NCI-H1048 (cell line): ENCODE measurements at regions not wholly inside any gene's neighbourhood (a gene's known extent, or its start where the extent isn't known, plus 50 kb on each side); places are given as distances from the start of the nearest gene placed in this dataset.
A peak's percentile ranks its signal among the peaks of the same experiment; 100 is the strongest.

Source experiments
- DNase-seq: peaks from one replicate; lab custom pipeline; 2025; lab: John Stamatoyannopoulos, UW

GRCh38 chr7:81529785-81530184 lies 240.1 kb downstream of the HGF start:
- no peak for DNase-seq

GRCh38 chr7:81527651-81528050 lies 242.2 kb downstream of the HGF start:
- DNase-seq = no peak

DNA sequence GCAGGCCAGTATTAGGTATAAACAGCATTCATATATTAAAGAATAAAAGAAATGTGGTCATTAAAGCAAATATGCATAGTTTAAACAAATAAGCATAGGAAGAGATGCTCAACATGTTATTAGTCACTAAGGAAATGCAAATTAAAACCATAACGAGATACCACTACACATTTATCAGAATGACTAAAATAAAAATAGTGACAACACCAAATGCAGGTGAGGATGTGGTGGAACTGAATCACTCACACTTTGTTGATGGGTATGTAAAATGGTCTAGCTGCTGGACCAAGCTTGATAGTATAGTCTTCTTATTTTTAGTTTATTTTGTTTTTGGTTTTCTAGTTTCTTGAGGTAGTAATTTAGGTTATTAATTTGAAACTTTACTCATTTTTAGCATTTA lies 242.9 kb downstream of the HGF start:
- DNase-seq = no peak

GRCh38 chr7:81525841-81526240 lies 244.0 kb downstream of the HGF start:
- no peak for DNase-seq

DNA sequence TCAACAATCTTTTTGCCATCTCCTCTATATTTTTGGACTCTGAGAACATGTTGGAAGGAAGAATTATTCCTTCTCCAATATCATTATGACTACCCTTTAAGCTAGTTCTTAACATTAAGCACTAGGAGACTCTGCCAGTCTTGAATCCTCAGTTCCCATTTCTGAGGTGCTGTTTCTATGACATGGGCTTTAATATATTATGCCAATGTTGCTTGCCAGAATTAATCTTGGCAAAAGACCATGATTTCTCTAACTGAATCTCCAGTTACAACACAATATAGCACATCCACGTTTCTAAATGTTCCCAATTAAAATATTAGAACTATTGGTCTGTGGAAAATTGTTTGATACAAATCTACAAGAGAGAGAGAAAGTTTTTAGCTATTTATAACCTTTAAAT lies 250.0 kb downstream of the HGF start:
- no peak for DNase-seq

GRCh38 chr7:81516898-81517297 lies 252.9 kb downstream of the HGF start:
- no peak for DNase-seq

DNA sequence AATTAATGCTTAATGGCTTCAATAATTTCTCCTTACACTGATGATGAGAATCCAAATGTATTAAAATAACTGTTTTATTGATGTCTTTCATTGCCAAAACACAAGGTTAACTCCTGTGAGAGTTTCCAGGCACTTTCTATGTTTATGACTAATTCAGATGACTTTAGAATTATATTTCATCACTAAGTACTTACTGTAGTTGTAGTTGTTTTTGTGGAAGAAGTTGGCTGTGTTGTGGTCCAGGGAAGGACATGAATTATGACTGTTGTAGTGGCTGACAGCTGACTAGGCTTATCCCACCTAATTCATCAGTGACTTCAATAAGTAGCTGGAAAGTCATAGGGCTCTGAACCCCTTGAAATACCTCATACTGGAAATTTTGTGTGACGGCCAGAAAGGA lies 254.8 kb downstream of the HGF start:
- no peak for DNase-seq

GRCh38 chr7:81514546-81514945 lies 255.3 kb downstream of the HGF start:
- DNase-seq = no peak

DNA sequence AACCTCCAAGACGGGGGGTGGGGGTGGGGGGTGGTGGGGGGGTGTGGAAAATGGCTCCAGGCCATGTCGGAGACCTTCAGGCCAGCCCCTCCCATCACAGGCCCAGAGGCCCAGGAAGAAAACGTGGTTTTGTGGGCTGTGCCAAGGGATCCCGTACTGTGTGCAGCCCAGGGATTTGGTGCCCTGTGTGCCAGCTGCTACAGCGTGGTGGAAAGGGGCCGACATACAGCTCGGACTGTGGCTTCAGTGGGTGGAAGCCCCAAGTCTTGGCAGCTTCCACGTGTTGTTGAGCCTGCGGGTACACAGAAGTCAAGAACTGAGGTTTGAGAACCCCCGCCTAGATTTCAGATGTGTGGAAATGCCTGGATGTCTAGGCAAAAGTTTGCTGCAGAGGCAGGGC lies 259.7 kb downstream of the HGF start:
- no peak for DNase-seq

GRCh38 chr7:81507221-81507620 lies 262.6 kb downstream of the HGF start:
- DNase-seq = no peak

DNA sequence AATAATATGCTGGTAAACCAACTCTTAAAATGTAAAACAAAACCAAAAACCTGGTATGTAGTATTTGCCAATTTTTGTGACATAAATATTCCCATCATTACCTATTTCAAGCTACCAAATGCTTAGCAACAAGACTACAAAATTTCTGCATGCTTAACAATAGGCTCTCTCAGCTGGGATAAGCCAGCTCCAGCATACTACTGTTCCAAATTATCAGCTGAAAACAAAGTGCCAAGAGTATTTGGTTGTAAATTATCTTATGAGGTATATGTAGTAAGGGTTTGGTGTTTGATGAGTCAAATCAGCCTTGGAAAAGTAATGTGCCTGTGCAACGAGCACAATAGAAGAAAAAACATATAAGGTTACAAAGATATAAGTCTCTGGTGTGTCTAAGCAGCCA lies 263.2 kb downstream of the HGF start:
- DNase-seq = no peak

- no peak for DNase-seq
Measured at GRCh38 chr7:81503771-81504170, 266.1 kb downstream of the HGF start.

DNA sequence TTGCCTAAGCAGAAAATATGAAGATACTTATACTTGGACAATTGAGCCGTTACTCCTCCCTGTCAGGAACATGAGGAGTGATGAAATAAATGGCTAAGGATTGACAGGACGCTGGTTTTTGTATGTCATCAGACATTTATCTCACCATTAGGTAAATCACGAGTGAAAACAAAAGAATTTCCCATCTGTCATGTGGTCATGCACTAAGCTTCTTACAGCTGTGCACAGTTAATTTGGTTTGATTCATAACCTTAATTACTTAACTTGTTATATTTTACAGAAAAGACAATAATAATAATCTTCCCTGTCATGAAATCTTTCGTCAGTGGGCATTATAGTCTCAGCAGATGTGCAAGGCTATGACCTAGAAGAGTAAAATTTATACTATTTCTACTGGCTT lies 266.5 kb downstream of the HGF start:
- DNase-seq = no peak

DNA sequence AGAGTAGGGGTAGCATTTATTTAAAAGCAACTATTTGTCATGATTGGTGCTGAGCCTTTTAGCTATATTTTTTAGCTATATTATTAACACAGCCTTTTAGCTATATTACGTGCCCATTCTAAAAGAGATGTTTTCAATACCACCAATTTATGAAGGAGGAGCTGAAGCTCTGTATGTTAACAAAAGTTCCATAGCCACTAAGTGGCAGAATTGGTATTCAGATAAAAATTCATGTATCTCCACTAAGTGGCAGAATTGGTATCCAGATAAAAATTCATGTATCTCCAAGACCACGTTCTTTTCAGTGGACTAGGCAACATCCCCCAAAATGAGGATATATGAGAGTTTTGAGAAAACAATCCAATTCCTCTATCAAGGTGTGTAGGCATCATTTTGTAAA lies 268.6 kb downstream of the HGF start:
- DNase-seq = no peak

GRCh38 chr7:81500631-81501030 lies 269.2 kb downstream of the HGF start:
- DNase-seq = no peak

GRCh38 chr7:81499262-81500116 lies 270.4 kb downstream of the HGF start:
- peak; percentile 10 for DNase-seq

GRCh38 chr7:81498176-81498575 lies 271.7 kb downstream of the HGF start:
- no peak for DNase-seq

GRCh38 chr7:81492910-81493309 lies 276.9 kb downstream of the HGF start:
- DNase-seq = no peak

GRCh38 chr7:81492240-81492639 lies 277.6 kb downstream of the HGF start:
- DNase-seq = no peak

GRCh38 chr7:81491573-81491972 lies 278.3 kb downstream of the HGF start:
- DNase-seq = no peak

- DNase-seq = no peak
Measured at GRCh38 chr7:81488210-81488609, 281.6 kb downstream of the HGF start.

DNA sequence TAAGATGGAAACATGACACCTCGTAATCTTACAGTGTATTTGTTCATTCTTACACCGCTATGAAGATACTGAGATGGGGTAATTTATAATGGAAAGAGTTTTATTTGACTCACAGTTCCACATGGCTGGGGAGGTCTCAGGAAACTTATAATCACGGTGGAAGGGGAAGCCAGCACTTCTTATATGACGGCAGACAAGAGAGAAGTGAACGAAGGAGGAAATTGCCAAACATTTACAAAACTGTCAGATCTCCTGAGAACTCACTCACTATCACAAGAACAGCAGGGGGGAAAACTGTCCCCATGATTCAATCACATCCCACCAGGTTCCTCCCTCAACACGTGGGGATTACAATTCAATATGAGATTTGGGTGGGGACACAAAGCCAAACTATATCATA lies 282.3 kb downstream of the HGF start:
- DNase-seq = no peak

- DNase-seq = no peak
Measured at GRCh38 chr7:81484261-81484660, 285.6 kb downstream of the HGF start.

DNA sequence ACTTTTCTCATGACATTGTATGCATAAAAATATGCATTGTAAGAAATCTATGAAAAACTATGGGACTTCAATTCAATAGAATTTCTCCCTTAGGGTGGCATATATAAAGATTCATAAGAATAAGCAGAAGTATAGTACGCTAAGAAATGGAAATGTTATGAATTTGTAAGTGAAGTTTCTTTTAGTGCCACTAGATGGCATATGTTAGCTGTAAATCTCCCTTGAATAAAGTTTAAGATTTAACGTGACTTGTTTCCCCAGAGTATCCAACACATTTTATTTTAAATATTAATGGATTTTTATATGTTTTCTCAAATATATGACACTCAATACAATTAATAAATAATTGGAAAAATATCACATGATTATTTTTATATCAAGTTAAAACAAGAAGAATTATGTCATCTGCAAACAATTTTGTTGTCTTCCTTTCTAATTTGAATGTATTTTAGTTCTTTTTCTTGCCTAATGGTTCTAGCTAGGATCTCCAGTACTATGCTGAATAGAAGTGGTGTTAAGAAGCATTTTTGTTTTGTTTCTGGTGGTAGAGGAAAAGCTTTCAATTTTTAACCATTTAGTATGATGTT lies 287.2 kb downstream of the HGF start:
- no peak for DNase-seq
